ENCODE measurements at regions not wholly inside any gene's neighbourhood (a gene's known extent, or its start where the extent isn't known, plus 50 kb on each side); places are given as distances from the start of the nearest gene placed in this dataset.

DNA sequence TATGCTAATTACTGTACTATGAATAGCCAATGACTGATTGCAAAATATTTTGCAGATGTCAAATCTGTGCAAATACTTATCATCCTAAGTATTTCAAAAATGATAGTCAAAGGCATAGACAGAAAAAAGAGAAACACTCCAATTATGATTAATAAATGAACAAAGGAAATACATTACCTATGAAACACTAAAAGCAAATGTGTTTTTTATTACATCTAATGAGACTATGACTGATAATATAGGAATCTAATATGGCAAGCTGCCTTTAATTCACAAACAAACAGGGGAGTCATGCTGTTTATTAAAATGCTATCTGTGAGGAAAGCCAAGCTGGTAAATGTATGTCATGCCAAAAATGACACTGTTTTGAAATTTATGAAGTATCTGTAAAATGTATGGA, 713.2 kb upstream of the NRSN1 start:
- Histone ChIP-seq H3K4me3 (replicated peaks in 1 of 2; ENCODE audit: low read depth in 1 of 2, low read length in 2 of 2) (no peak overlapping the region), H4K20me1 (ENCODE audit: insufficient read depth) (no peaks in the 10 kb centered on the region), H3K4me1 (ENCODE audit: control insufficient read depth in 1 of 2, insufficient read depth in 2 of 2, low read length in 2 of 2) (no peaks in the 10 kb centered on the region), H3K9me2 (ENCODE audit: insufficient read depth) (no peaks in the 10 kb centered on the region), H3K79me2 (ENCODE audit: insufficient read depth, low read length) (no peaks in the 10 kb centered on the region), H2AFZ (ENCODE audit: low read depth, low read length, poor library complexity, severe bottlenecking) (no peak overlapping the region), H3K36me3 (ENCODE audit: control insufficient read depth in 1 of 2, insufficient read depth in 2 of 2, low read length in 2 of 2) (no peaks in the 10 kb centered on the region), H3K4me2 (ENCODE audit: low read length) (no peak overlapping the region), H3K27me3 (ENCODE audit: insufficient read depth, low read length) (no peaks in the 10 kb centered on the region), H3K27ac (ENCODE audit: low read depth, low read length) (no peak overlapping the region), H3K9ac (ENCODE audit: low read length) (no peak overlapping the region), H3K9me3 (ENCODE audit: control insufficient read depth in 1 of 2, insufficient read depth in 1 of 2, low read depth in 1 of 2, low read length in 2 of 2) (no peaks in the 10 kb centered on the region; a peak in 1 of 4 replicates)
- POLR2A ChIA-PET: no interaction called here
- no TSS peak for BruUV-seq (replicated peaks)
- DNase-seq (ENCODE audit: low read depth, low spot score) (no peak), ATAC-seq (no peak)
- intact Hi-C loops (cut with micrococcal nuclease): no loop called here
- RAD21 ChIA-PET (ENCODE audit: low non-redundant PET in 1 of 2, low total read pairs in 2 of 2, uncharacterized antibody in 2 of 2, unreplicated experiment in 2 of 2): no interaction called here
- CTCF ChIA-PET: no interaction called here
- TF ChIP-seq POLR2AphosphoS5 (IDR thresholded peaks at IDR 0.05; ENCODE audit: low read depth, low read length) (no peak), SIN3A (IDR thresholded peaks at IDR 0.05; ENCODE audit: low read depth) (no peak), ELF1 (IDR thresholded peaks at IDR 0.05; ENCODE audit: borderline replicate concordance, low read depth) (no peak), YY1 (IDR thresholded peaks at IDR 0.05; ENCODE audit: extremely low read depth, insufficient replicate concordance, low read depth, low read length) (no peak), POLR2A (IDR thresholded peaks at IDR 0.05; ENCODE audit: borderline replicate concordance, extremely low read depth, insufficient read depth, insufficient read length) (no peak), TCF7L2 (IDR thresholded peaks at IDR 0.05; ENCODE audit: borderline replicate concordance, extremely low read depth, insufficient read depth, insufficient read length) (no peak)
- TF ChIP-seq, protein P1, sequence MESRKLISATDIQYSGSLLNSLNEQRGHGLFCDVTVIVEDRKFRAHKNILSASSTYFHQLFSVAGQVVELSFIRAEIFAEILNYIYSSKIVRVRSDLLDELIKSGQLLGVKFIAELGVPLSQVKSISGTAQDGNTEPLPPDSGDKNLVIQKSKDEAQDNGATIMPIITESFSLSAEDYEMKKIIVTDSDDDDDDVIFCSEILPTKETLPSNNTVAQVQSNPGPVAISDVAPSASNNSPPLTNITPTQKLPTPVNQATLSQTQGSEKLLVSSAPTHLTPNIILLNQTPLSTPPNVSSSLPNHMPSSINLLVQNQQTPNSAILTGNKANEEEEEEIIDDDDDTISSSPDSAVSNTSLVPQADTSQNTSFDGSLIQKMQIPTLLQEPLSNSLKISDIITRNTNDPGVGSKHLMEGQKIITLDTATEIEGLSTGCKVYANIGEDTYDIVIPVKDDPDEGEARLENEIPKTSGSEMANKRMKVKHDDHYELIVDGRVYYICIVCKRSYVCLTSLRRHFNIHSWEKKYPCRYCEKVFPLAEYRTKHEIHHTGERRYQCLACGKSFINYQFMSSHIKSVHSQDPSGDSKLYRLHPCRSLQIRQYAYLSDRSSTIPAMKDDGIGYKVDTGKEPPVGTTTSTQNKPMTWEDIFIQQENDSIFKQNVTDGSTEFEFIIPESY (IDR thresholded peaks at IDR 0.05; ENCODE audit: extremely low read depth, insufficient replicate concordance, low read length): no peak
- TF ChIP-seq, protein P2, sequence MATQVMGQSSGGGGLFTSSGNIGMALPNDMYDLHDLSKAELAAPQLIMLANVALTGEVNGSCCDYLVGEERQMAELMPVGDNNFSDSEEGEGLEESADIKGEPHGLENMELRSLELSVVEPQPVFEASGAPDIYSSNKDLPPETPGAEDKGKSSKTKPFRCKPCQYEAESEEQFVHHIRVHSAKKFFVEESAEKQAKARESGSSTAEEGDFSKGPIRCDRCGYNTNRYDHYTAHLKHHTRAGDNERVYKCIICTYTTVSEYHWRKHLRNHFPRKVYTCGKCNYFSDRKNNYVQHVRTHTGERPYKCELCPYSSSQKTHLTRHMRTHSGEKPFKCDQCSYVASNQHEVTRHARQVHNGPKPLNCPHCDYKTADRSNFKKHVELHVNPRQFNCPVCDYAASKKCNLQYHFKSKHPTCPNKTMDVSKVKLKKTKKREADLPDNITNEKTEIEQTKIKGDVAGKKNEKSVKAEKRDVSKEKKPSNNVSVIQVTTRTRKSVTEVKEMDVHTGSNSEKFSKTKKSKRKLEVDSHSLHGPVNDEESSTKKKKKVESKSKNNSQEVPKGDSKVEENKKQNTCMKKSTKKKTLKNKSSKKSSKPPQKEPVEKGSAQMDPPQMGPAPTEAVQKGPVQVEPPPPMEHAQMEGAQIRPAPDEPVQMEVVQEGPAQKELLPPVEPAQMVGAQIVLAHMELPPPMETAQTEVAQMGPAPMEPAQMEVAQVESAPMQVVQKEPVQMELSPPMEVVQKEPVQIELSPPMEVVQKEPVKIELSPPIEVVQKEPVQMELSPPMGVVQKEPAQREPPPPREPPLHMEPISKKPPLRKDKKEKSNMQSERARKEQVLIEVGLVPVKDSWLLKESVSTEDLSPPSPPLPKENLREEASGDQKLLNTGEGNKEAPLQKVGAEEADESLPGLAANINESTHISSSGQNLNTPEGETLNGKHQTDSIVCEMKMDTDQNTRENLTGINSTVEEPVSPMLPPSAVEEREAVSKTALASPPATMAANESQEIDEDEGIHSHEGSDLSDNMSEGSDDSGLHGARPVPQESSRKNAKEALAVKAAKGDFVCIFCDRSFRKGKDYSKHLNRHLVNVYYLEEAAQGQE (IDR thresholded peaks at IDR 0.05; ENCODE audit: low read depth): no peak
